Osteoblast (primary cell): ENCODE measurements at regions not wholly inside any gene's neighbourhood (a gene's known extent, or its start where the extent isn't known, plus 50 kb on each side); places are given as distances from the start of the nearest gene placed in this dataset.

Experiments used
- DNase-seq: peaks from one replicate; pipeline ENCODE4 v3.0.0; 2011; ENCODE audit warnings: low spot score, mixed read lengths; ENCODE audit not compliant: insufficient read length; ENCODE audit errors: missing footprints
- H2AFZ ChIP-seq: 2 replicates; pipeline ENCODE4 v1.6.0; 2011; ENCODE audit warnings: mild to moderate bottlenecking, low read length
- H3K27ac ChIP-seq: 2 replicates; pipeline ENCODE4 v1.5.1; 2011; ENCODE audit warnings: mild to moderate bottlenecking, low read depth, low read length, moderate library complexity
- H3K27me3 ChIP-seq: 2 replicates; pipeline ENCODE4 v1.6.0; 2012; ENCODE audit warnings: mild to moderate bottlenecking, control low read depth, inconsistent platforms, low read length, moderate library complexity; ENCODE audit not compliant: insufficient read depth
- H3K36me3 ChIP-seq: 2 replicates; pipeline ENCODE4 v1.5.1; 2011; ENCODE audit warnings: mild to moderate bottlenecking, low read length, control low read depth, moderate library complexity; ENCODE audit not compliant: insufficient read depth
- H3K4me1 ChIP-seq: 2 replicates; pipeline ENCODE4 v1.5.1; 2011; ENCODE audit warnings: mild to moderate bottlenecking, low read length, control low read depth, moderate library complexity; ENCODE audit not compliant: insufficient read depth
- H3K4me2 ChIP-seq: 2 replicates; pipeline ENCODE4 v1.6.0; 2011; ENCODE audit warnings: mild to moderate bottlenecking, low read length; ENCODE audit not compliant: insufficient read depth
- H3K4me3 ChIP-seq: fragments of 200-600 bp; sonication (generic); 3 replicates; pipeline ENCODE4 v1.5.1; 2012; ENCODE audit warnings: mild to moderate bottlenecking, low read length, inconsistent platforms; ENCODE audit not compliant: insufficient read depth
- H3K79me2 ChIP-seq: 2 replicates; pipeline ENCODE4 v1.6.0; 2012; ENCODE audit warnings: mild to moderate bottlenecking, low read length, control low read depth, inconsistent platforms; ENCODE audit not compliant: insufficient read depth
- H3K9me3 ChIP-seq: 2 replicates; pipeline ENCODE4 v1.5.1; 2011; ENCODE audit warnings: low read depth, low read length, control low read depth
- H4K20me1 ChIP-seq: 2 replicates; pipeline ENCODE4 v1.6.0; 2012; ENCODE audit warnings: mild to moderate bottlenecking, low read length, control low read depth; ENCODE audit not compliant: insufficient read depth
- TF ChIP-seq, protein P1 (sequence below): IDR thresholded peaks from 2 replicates; pipeline ENCODE4 v1.5.1; 2011; ENCODE audit warnings: mild to moderate bottlenecking, low read depth, low read length, moderate library complexity; ENCODE audit errors: extremely low read depth

DNA sequence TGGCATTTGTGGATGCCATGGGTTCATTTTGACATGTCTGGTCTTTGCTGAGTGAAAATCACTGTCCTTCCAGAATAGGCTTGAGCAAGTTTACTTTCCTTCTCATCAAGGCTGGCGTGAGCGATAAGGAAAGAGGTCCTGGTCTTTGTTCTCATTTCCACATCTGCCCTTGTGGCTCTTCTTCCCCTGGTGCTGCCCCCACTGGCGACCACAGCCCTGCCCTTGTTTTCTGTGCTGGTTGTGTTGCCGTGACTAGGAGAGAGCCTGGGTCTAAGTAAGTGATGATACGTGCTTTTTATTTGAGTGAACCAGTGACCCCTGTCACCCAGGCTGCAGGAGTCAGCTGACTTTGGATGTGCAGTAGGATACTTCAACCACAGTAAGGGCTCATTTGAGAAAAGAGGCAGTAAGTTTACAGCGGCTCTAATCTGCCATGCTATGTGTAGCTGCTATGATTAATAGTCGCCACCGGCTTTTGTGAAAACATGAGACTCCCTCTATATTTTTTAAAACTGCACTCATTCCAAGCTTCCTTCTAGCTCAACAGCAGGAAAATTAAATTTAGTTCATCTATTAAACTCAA lies 441.7 kb downstream of the RNF144A start:
- TF ChIP-seq, protein P1, sequence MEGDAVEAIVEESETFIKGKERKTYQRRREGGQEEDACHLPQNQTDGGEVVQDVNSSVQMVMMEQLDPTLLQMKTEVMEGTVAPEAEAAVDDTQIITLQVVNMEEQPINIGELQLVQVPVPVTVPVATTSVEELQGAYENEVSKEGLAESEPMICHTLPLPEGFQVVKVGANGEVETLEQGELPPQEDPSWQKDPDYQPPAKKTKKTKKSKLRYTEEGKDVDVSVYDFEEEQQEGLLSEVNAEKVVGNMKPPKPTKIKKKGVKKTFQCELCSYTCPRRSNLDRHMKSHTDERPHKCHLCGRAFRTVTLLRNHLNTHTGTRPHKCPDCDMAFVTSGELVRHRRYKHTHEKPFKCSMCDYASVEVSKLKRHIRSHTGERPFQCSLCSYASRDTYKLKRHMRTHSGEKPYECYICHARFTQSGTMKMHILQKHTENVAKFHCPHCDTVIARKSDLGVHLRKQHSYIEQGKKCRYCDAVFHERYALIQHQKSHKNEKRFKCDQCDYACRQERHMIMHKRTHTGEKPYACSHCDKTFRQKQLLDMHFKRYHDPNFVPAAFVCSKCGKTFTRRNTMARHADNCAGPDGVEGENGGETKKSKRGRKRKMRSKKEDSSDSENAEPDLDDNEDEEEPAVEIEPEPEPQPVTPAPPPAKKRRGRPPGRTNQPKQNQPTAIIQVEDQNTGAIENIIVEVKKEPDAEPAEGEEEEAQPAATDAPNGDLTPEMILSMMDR = no peak
- no peaks in the 10 kb centered on the region for H3K79me2 ChIP-seq
- no peaks in the 10 kb centered on the region for H3K4me1 ChIP-seq
- H3K27me3 ChIP-seq = no peaks in the 10 kb centered on the region
- no peaks in the 10 kb centered on the region for H4K20me1 ChIP-seq
- no peak overlapping the region for H3K4me2 ChIP-seq
- H3K9me3 ChIP-seq = no peaks in the 10 kb centered on the region
- no peak overlapping the region for H3K4me3 ChIP-seq
- DNase-seq = no peak
- H3K36me3 ChIP-seq = no peaks in the 10 kb centered on the region
- H3K27ac ChIP-seq = no peak overlapping the region
- H2AFZ ChIP-seq = no peak overlapping the region

DNA sequence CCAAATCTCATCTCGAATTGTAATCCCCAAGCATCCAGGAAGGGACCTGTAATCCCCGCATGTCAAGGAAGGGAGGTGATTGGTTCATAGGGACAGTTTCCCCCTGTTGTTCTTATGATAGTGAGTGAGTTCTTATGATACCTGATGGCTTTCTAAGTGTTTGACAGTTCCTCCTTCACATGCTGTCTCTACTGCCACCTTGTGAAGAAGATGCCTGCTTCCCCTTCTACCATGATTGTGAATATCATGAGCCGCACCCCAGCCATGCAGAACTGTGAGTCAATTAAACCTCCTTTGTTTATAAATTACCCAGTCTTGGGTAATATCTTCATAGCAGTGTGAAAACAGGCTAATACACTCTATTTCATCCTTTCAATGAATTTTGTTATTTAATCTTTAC lies 446.7 kb downstream of the RNF144A start:
- no peak for DNase-seq
- no peaks in the 10 kb centered on the region for H3K9me3 ChIP-seq
- H3K36me3 ChIP-seq = no peaks in the 10 kb centered on the region
- no peak overlapping the region for H3K4me3 ChIP-seq
- H3K79me2 ChIP-seq = no peaks in the 10 kb centered on the region
- no peak overlapping the region for H3K4me2 ChIP-seq
- no peak overlapping the region for H3K27ac ChIP-seq
- no peak overlapping the region for H2AFZ ChIP-seq
- TF ChIP-seq, protein P1 = no peak
- no peaks in the 10 kb centered on the region for H4K20me1 ChIP-seq
- H3K27me3 ChIP-seq = no peaks in the 10 kb centered on the region
- no peaks in the 10 kb centered on the region for H3K4me1 ChIP-seq

DNA sequence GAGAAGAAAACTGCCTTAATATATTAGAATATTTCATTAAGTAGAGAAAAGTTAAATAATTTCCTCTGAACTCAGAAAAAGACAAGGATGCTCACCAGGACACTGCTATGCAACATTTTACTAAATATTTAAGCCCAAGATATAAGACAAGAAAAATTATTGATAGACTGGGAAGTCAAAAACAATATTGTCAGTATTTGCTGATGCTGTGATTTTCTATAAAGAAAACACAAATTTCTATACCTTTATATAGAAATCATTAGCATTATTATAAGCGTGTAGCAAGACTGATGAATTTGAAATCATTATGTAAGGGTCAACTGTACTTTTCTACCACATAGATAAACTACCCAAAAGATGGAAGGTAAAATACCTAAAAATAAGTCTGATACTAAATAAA lies 451.0 kb downstream of the RNF144A start:
- H3K4me3 ChIP-seq = no peak overlapping the region
- TF ChIP-seq, protein P1 = no peak
- DNase-seq = no peak
- H3K27ac ChIP-seq = no peak overlapping the region
- no peaks in the 10 kb centered on the region for H3K27me3 ChIP-seq
- H3K36me3 ChIP-seq = no peaks in the 10 kb centered on the region
- H4K20me1 ChIP-seq = no peaks in the 10 kb centered on the region
- no peaks in the 10 kb centered on the region for H3K9me3 ChIP-seq
- H3K4me1 ChIP-seq = no peaks in the 10 kb centered on the region
- H3K4me2 ChIP-seq = no peak overlapping the region
- H2AFZ ChIP-seq = no peak overlapping the region
- no peaks in the 10 kb centered on the region for H3K79me2 ChIP-seq

DNA sequence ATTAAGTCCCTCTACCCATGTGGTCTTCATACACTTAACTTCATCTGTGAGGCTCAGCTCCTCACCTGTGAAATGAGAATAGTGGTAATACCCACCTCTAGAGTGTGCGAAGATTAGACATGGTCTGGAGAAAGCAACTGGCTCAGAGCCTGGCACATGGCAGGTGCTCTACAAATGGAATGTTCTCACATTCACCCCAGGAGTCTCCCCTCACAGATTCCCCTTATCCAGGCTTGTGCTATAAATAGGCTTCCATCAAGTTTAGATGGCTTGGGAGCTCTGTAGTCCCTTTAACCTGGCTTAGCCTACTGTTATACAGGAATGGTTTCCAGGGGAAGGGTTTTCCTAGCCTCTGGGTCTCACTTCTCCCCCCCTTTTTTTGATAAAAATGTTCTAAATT lies 455.9 kb downstream of the RNF144A start:
- no peak overlapping the region for H3K4me2 ChIP-seq
- H3K4me3 ChIP-seq = no peak overlapping the region
- H3K9me3 ChIP-seq = no peaks in the 10 kb centered on the region
- H3K36me3 ChIP-seq = no peaks in the 10 kb centered on the region
- H4K20me1 ChIP-seq = no peaks in the 10 kb centered on the region
- no peak overlapping the region for H3K27ac ChIP-seq
- no peaks in the 10 kb centered on the region for H3K27me3 ChIP-seq
- H3K4me1 ChIP-seq = no peaks in the 10 kb centered on the region
- H3K79me2 ChIP-seq = no peaks in the 10 kb centered on the region
- no peak for DNase-seq
- TF ChIP-seq, protein P1 = no peak
- no peak overlapping the region for H2AFZ ChIP-seq
